ENCODE measurements at regions not wholly inside any gene's neighbourhood (a gene's known extent, or its start where the extent isn't known, plus 50 kb on each side); places are given as distances from the start of the nearest gene placed in this dataset.

DNA sequence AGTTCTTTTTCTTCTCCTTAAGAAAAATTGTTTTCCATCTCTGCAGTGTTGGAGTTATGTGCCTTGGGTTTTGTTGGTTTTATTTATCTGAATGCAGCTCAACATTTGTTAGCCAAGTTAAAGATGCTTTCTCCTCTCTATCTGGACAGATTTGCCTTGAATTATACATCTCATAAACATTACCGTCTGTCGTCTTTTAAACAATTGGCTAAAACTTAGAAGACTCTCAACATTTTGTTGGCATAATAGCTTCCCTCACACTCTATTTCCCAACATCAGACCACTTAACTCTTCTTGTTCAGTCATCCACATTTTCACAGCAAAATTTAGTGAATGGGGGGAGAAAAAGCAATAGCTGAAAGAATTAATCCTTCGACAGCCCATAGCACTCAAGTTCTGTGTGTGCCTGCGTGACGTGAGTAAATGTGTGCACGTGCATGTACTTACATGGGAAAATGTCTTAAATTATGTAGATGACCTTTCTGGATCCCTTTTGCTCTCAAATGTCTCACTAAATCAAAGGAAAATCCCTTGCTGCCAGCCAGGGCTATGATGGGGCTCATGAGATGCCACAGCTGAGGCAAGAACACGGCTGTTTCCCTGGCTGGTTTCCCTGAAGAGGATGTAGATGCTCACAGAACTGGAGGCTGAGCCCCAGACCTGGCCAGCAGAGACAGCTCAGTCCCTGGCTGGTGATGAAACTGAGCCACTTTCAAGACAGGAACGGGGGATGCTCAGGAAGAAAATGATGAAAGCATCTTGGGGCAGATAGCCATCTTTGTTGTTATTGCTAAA lies 382.2 kb downstream of the FBXW7 start:
- H3K9me3 ChIP-seq, result no peaks in the 10 kb centered on the region
- H3K4me1 ChIP-seq (ENCODE audit: low read depth), result no peaks in the 10 kb centered on the region
- H3K36me3 ChIP-seq (ENCODE audit: low read depth), result no peaks in the 10 kb centered on the region
- ATAC-seq (no peak), DNase-seq (no peak)
- TF ChIP-seq, protein P1, sequence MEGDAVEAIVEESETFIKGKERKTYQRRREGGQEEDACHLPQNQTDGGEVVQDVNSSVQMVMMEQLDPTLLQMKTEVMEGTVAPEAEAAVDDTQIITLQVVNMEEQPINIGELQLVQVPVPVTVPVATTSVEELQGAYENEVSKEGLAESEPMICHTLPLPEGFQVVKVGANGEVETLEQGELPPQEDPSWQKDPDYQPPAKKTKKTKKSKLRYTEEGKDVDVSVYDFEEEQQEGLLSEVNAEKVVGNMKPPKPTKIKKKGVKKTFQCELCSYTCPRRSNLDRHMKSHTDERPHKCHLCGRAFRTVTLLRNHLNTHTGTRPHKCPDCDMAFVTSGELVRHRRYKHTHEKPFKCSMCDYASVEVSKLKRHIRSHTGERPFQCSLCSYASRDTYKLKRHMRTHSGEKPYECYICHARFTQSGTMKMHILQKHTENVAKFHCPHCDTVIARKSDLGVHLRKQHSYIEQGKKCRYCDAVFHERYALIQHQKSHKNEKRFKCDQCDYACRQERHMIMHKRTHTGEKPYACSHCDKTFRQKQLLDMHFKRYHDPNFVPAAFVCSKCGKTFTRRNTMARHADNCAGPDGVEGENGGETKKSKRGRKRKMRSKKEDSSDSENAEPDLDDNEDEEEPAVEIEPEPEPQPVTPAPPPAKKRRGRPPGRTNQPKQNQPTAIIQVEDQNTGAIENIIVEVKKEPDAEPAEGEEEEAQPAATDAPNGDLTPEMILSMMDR (IDR thresholded peaks at IDR 0.05), result no peak
- intact Hi-C loops (cut with DNase I, micrococcal nuclease), result no loop called here
- H3K4me3 ChIP-seq, result no peak overlapping the region

DNA sequence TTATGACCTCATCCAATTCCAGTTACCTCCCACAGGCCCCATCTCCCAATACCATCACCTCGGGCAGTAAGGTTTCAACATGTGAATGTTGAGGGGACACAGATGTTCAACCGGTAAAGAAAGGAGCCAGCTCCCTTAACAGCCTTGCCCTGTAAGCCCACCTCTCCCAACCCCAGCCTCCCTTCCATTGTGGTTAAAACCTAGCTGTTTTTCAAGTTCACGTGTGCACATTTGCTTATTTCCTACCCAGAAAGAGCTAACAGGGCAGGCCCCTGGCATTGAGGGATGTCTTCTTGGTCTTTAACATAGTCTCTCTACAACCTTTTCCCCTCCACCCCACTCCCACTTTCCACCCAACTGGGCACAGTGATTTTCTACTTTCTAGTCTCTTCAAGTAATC lies 385.7 kb downstream of the FBXW7 start:
- no peak for ATAC-seq
- Histone ChIP-seq H3K4me1 (ENCODE audit: low read depth) (no peaks in the 10 kb centered on the region), H3K36me3 (ENCODE audit: low read depth) (no peaks in the 10 kb centered on the region), H3K9me3 (peaks cover 14% of the 10 kb centered on the region), H3K4me3 (no peak overlapping the region)
- intact Hi-C loops (cut with DNase I, micrococcal nuclease), result no loop called here
- TF ChIP-seq, protein P1 (IDR thresholded peaks at IDR 0.05), result no peak
- no peak for DNase-seq

DNA sequence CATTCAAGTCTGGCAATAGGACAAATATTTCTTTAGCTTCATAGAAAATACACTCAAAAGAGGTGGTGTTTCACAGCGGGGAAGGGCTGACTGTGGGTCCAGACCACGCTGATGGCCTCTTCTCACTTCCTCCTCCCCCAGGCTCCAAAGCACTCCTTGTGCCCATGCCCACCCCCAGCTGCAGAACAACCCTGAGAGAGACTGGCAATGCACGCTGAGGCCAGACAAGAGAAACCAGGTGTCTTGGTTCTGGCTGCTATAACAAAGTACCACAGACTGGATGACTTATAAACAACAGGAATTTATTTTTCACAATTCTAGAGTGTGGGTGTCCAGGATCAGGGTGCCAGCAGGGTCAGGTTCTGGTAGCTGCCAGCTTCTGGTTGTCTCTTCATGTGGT lies 386.1 kb downstream of the FBXW7 start:
- no peak overlapping the region for H3K4me3 ChIP-seq
- no peak for ATAC-seq
- no peaks in the 10 kb centered on the region for H3K36me3 ChIP-seq (ENCODE audit: low read depth)
- H3K4me1 ChIP-seq (ENCODE audit: low read depth), result no peaks in the 10 kb centered on the region
- H3K9me3 ChIP-seq, result peaks cover 19% of the 10 kb centered on the region
- TF ChIP-seq, protein P1 (IDR thresholded peaks at IDR 0.05), result no peak
- intact Hi-C loops (cut with DNase I, micrococcal nuclease), result no loop called here
- no peak for DNase-seq

DNA sequence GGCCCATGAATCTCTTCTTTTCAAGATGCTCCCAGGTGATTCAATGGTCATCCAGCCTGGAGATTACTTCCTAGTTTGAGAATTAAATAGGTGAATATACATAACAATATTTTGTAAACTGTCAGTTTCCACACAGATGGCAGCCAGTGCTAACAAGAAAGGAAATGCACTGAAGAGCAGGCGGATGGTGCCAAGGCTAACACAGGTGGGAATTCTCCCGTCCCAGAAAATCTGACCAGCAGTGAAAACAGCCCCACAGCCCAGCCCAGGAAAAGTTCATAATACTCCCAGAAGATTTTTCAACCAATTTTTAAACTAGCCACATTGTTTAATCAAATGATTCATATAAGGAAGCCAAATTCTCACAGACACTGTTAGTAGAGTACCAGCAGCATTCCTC lies 387.2 kb upstream of the GATB start:
- no peaks in the 10 kb centered on the region for H3K36me3 ChIP-seq (ENCODE audit: low read depth)
- TF ChIP-seq, protein P1 (IDR thresholded peaks at IDR 0.05), result no peak

DNA sequence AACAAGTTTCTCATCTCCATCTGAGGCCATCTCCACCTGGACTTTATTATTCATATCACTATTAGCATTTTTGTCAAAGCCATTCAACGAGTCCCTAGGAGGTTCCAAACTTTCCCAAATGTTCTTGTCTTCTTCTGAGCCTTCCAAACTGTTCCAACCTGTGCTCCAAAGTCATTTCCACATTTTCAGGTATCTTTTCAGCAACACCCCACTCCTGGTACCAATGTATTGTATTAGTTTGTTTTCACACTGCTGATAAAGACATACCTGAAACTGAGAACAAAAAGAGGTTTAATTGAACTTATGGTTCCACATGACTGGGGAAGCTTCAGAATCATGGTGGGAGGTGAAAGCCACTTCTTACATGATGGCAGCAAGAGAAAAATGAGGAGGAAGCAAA lies 385.4 kb upstream of the GATB start:
- Histone ChIP-seq H3K9me3 (peaks cover 20% of the 10 kb centered on the region), H3K4me1 (ENCODE audit: low read depth) (no peaks in the 10 kb centered on the region), H3K36me3 (ENCODE audit: low read depth) (no peaks in the 10 kb centered on the region), H3K4me3 (no peak overlapping the region)
- intact Hi-C loops (cut with DNase I, micrococcal nuclease), result no loop called here
- TF ChIP-seq, protein P1 (IDR thresholded peaks at IDR 0.05), result no peak
- ATAC-seq, result no peak
- no peak for DNase-seq

More for the DNA sequence above, 387.2 kb upstream of the GATB start:
- Histone ChIP-seq H3K9me3 (peaks cover 20% of the 10 kb centered on the region), H3K4me3 (no peak overlapping the region), H3K4me1 (ENCODE audit: low read depth) (no peaks in the 10 kb centered on the region)
- DNase-seq (no peak), ATAC-seq (no peak)
- intact Hi-C loops (cut with DNase I, micrococcal nuclease), result no loop called here
